Nephron progenitor cell (in vitro differentiated cells): ENCODE measurements at regions not wholly inside any gene's neighbourhood (a gene's known extent, or its start where the extent isn't known, plus 50 kb on each side); places are given as distances from the start of the nearest gene placed in this dataset.

ENCODE experiments used
- DNase-seq: peaks from one replicate; pipeline ENCODE4 v3.0.0; 2021
- H3K27ac Mint-ChIP-seq: 2 replicates; pipeline ENCODE4 v1.8.0; 2021; ENCODE audit warnings: mild to moderate bottlenecking, moderate library complexity, mixed read lengths
- H3K27me3 Mint-ChIP-seq: 2 replicates; pipeline ENCODE4 v1.8.0; 2021; ENCODE audit warnings: mild to moderate bottlenecking, low read depth, mixed read lengths; ENCODE audit not compliant: poor library complexity
- H3K36me3 Mint-ChIP-seq: 2 replicates; pipeline ENCODE4 v1.8.0; 2021; ENCODE audit warnings: low read depth, mixed read lengths
- H3K4me1 Mint-ChIP-seq: 2 replicates; pipeline ENCODE4 v1.8.0; 2021; ENCODE audit warnings: mixed read lengths
- H3K4me3 Mint-ChIP-seq: 2 replicates; pipeline ENCODE4 v1.8.0; 2021; ENCODE audit warnings: mild to moderate bottlenecking, moderate library complexity, mixed read lengths
- H3K9me3 Mint-ChIP-seq: 2 replicates; pipeline ENCODE4 v1.8.0; 2021; ENCODE audit warnings: mild to moderate bottlenecking, moderate library complexity, mixed read lengths
- TF ChIP-seq, protein P1 (sequence below): fragments of 200-600 bp; sonication (generic); IDR thresholded peaks from 2 replicates; pipeline ENCODE4 v1.5.0; 2021; ENCODE audit warnings: antibody characterized with exemption

DNA sequence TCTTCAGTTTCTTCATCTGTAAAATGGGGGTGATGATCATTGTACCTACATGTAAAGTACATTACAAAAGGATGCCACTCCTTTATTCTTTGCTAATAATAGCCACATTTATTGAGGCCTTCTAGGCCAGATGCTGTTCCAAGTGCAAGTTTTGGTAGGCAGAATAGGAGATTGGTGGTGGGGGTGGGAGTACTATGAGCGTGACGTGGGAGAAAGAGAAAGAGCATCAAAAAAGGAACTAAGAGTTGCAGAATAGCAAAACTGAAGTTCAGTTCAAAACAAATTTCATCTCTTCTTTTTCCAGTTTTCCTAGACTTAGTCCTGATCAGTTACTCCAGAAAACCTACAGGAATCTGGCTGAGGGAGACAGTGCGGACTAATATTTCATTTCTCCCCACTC is 174.1 kb downstream of the SNX18 start:
- TF ChIP-seq, protein P1, sequence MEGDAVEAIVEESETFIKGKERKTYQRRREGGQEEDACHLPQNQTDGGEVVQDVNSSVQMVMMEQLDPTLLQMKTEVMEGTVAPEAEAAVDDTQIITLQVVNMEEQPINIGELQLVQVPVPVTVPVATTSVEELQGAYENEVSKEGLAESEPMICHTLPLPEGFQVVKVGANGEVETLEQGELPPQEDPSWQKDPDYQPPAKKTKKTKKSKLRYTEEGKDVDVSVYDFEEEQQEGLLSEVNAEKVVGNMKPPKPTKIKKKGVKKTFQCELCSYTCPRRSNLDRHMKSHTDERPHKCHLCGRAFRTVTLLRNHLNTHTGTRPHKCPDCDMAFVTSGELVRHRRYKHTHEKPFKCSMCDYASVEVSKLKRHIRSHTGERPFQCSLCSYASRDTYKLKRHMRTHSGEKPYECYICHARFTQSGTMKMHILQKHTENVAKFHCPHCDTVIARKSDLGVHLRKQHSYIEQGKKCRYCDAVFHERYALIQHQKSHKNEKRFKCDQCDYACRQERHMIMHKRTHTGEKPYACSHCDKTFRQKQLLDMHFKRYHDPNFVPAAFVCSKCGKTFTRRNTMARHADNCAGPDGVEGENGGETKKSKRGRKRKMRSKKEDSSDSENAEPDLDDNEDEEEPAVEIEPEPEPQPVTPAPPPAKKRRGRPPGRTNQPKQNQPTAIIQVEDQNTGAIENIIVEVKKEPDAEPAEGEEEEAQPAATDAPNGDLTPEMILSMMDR = no peak
- Mint-ChIP-seq H3K27me3 (peaks cover 6% of the 10 kb centered on the region), H3K27ac (no peak overlapping the region), H3K9me3 (peaks cover 19% of the 10 kb centered on the region), H3K36me3 (peaks cover 7% of the 10 kb centered on the region), H3K4me3 (no peak overlapping the region), H3K4me1 (peaks cover 23% of the 10 kb centered on the region)
- no peak for DNase-seq

DNA sequence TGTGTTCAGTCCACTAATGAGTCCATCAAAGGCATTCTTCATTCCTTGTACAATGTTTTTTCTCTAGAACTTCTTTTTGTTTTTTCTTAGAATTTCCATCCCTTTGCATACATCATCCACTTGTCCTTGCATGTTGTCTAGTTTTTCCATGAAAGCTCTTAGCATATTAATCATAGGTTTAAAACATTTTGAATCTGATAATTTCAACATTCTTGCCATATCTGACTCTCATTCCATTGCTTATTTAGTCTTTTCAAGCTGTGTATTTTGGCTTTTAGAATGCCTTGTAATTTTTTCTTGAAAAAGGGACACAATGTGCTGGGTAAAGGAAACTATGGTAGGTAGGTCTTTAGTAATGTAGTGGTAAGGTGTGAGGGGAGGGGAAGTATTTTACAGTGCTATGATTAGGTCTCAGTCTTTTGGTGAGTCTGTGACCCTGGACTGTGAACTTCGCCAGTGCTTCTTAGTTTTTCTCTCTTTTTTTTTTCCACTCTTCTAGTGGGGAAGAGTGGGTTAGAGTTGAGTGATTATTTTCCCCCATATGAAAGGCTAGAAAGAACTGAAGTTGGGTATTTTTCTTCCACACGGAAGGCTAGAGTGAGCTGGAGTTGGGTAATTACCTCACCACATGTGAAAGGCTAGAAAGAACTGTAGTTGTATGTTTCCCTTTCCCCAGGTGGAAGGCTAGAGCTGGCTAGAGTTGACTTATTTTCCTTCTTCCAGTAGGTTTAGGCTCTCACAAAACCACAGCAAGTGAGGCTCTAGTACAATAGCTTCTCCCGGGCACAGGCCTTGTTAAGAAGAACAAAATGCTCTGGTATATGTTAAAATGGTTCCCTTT is 172.1 kb downstream of the SNX18 start:
- no peak for DNase-seq
- H3K36me3 Mint-ChIP-seq = peaks cover 7% of the 10 kb centered on the region
- peaks cover 6% of the 10 kb centered on the region for H3K27me3 Mint-ChIP-seq
- H3K4me1 Mint-ChIP-seq = peaks cover 9% of the 10 kb centered on the region
- no peak overlapping the region for H3K27ac Mint-ChIP-seq
- peaks cover 31% of the 10 kb centered on the region for H3K9me3 Mint-ChIP-seq
- H3K4me3 Mint-ChIP-seq = no peak overlapping the region
- TF ChIP-seq, protein P1 = no peak

DNA sequence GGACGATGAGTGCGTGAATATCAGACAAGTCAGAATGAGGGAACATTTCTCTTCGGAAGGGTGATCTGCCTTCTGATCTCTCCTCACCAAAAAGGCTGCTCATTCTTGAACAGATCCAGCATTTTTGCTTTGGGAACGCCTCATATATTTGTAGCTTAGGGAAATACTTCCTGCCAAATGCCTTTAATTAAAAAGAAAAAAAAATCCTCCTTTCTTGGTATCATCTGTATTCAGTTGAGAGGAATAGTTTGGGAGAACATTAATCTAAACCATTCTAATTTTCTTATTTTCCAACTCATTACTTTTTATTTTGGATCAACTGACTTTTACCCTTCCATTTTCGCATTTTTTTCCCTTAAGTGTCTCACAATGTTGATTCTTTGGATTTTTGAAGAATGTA is 163.4 kb downstream of the SNX18 start:
- no peak overlapping the region for H3K27ac Mint-ChIP-seq
- no peak for DNase-seq
- no peak overlapping the region for H3K4me3 Mint-ChIP-seq
- peaks cover 17% of the 10 kb centered on the region for H3K9me3 Mint-ChIP-seq
- H3K27me3 Mint-ChIP-seq = no peaks in the 10 kb centered on the region
- H3K4me1 Mint-ChIP-seq = no peaks in the 10 kb centered on the region
- peaks cover 8% of the 10 kb centered on the region for H3K36me3 Mint-ChIP-seq
- TF ChIP-seq, protein P1 = no peak

DNA sequence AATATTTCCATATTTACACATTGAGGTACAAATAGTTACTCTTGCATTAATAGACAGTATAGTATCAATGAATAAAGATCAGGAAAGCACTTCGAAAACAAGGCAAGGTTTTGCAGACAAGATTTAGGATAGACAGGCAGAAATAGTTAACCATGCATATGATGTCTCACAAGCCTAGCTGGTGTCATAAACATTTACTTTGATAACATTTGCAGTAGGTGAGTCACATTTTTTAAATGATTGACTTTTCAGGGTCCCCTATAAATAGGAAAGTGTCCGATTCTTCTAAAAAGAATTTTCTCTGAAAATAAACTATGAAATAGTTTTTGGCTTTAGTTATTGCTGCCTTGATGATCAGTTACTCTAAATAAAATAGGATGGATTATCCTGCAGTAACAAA is 162.1 kb downstream of the SNX18 start:
- TF ChIP-seq, protein P1 = no peak
- DNase-seq = no peak
- no peak overlapping the region for H3K27ac Mint-ChIP-seq
- H3K9me3 Mint-ChIP-seq = peaks cover 15% of the 10 kb centered on the region
- H3K4me1 Mint-ChIP-seq = no peaks in the 10 kb centered on the region
- H3K36me3 Mint-ChIP-seq = peaks cover 8% of the 10 kb centered on the region
- no peak overlapping the region for H3K4me3 Mint-ChIP-seq
- peaks cover 3% of the 10 kb centered on the region for H3K27me3 Mint-ChIP-seq

DNA sequence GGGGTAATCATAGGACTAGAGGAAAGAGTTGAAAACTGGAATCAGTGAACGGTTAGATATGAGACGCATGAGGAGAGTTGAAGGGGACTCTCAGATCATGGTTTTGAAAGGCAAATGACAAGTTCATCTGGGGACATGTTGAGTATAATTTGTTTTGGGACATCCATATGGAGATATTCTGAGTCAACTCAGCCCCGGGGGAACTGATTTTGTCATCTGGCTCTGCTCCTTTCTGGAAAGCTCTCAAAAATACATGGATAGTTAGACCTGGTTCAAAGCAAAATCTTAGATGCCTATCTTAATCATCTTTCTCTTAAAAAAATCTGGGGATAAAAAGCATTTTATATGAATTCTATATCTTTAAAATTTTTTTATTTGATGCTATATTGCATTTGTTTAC is 161.2 kb downstream of the SNX18 start:
- Mint-ChIP-seq H3K4me1 (peaks cover 6% of the 10 kb centered on the region), H3K27ac (no peak overlapping the region), H3K36me3 (peaks cover 8% of the 10 kb centered on the region), H3K27me3 (peaks cover 3% of the 10 kb centered on the region), H3K9me3 (peaks cover 15% of the 10 kb centered on the region), H3K4me3 (no peak overlapping the region)
- TF ChIP-seq, protein P1 = no peak
- no peak for DNase-seq
